ENCODE measurements at regions not wholly inside any gene's neighbourhood (a gene's known extent, or its start where the extent isn't known, plus 50 kb on each side); places are given as distances from the start of the nearest gene placed in this dataset.

DNA sequence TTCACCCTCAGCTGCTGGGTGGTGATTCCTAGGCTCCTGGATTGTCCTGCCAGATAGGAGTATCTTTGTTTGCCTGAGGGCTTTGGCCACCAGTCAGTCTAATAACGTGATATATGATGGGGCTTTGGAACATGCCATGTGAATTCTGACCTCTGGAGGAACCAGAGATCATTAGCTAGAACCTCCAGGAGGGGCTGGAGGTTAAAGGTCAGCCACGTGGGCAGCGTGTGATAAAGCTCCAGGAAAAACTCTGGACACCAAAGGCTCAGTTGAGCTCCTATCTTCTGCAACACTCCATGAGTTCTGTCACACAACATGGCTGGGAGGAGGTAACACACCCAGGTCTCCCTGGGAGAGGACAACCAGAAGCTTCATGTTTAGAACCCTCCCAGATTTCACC, 251.1 kb downstream of the DAD1 start:
- no peak for DNase-seq
- in situ Hi-C loops (cut with MboI; ENCODE audit: low pct_ligation_motif_present in 1 of 4, low pct_unique_long_range_greater_than_20kb in 1 of 4, low sequenced_read_pairs in 3 of 4), result no loop called here
- no peak overlapping the region for H3K4me3 ChIP-seq
- H3K27ac ChIP-seq, result peak overlapping the region; percentile 37 to 69 (median 66)
- H3K36me3 ChIP-seq, result no peaks in the 10 kb centered on the region
- TF ChIP-seq EP300 (IDR thresholded peaks at IDR 0.05; ENCODE audit: low read depth), result no peak
- no peak for TF ChIP-seq POLR2AphosphoS5 (IDR thresholded peaks at IDR 0.05)
- TF ChIP-seq POLR2A (IDR thresholded peaks at IDR 0.05), result no peak
- TF ChIP-seq CTCF (IDR thresholded peaks at IDR 0.05), result no peak
- H3K9me3 ChIP-seq, result no peaks in the 10 kb centered on the region
- H3K4me1 ChIP-seq, result peaks cover 0 to 12% (median 5%) of the 10 kb centered on the region in 4 donors
- 44% methylated on average over 3 of the region's 3 CpGs; no CpG with 5 or more reads in 1 of the 2 donors for WGBS, 2 donors (ENCODE audit: low coverage in 1 of 2)
- no peaks in the 10 kb centered on the region for H3K27me3 ChIP-seq
- intact Hi-C loops (cut with DNase I; ENCODE audit: low total_unique reads), result no loop called here

DNA sequence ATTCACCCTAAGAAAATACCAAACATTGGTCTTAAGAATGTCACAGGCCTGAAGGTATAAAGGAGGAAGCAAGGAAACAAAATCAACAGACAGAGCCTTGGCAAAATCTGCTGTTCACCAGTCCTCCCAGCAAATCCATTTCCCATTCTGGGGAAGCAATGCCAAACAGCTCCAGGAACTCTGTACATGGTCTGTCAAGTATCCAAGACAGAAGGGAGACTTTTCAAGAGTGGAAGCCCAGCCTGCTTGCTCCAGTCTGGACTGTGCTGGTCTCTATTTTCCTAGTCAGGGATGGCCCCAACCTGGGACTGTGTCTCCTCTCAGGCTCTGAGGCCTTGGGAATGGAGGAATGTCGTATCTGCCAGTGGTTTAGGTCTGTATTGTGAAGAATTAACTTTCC, 251.5 kb downstream of the DAD1 start:
- Histone ChIP-seq H3K27ac (peak overlapping the region in 3 of 4 donors; percentile 37 to 69 (median 65)), H3K4me3 (no peak overlapping the region), H3K9me3 (no peaks in the 10 kb centered on the region), H3K36me3 (no peaks in the 10 kb centered on the region), H3K27me3 (no peaks in the 10 kb centered on the region), H3K4me1 (peaks cover 0 to 12% (median 5%) of the 10 kb centered on the region in 4 donors)
- intact Hi-C loops (cut with DNase I; ENCODE audit: low total_unique reads), result no loop called here
- DNase-seq, result no peak
- in situ Hi-C loops (cut with MboI; ENCODE audit: low pct_ligation_motif_present in 1 of 4, low pct_unique_long_range_greater_than_20kb in 1 of 4, low sequenced_read_pairs in 3 of 4), result no loop called here
- 63% methylated on average over 1 of the region's 1 CpG; no CpG with 5 or more reads in 1 of the 2 donors for WGBS, 2 donors (ENCODE audit: low coverage in 1 of 2)
- no peak for TF ChIP-seq CTCF (IDR thresholded peaks at IDR 0.05)
- TF ChIP-seq POLR2A (IDR thresholded peaks at IDR 0.05), result no peak
- no peak for TF ChIP-seq POLR2AphosphoS5 (IDR thresholded peaks at IDR 0.05)
- TF ChIP-seq EP300 (IDR thresholded peaks at IDR 0.05; ENCODE audit: low read depth), result no peak

- Histone ChIP-seq H3K27ac (no peak overlapping the region), H3K4me1 (peaks cover 0 to 12% (median 5%) of the 10 kb centered on the region in 4 donors), H3K4me3 (no peak overlapping the region), H3K9me3 (no peaks in the 10 kb centered on the region), H3K36me3 (no peaks in the 10 kb centered on the region), H3K27me3 (no peaks in the 10 kb centered on the region)
- 86% methylated on average over 6 of the region's 6 CpGs; no CpG with 5 or more reads in 1 of the 2 donors for WGBS, 2 donors (ENCODE audit: low coverage in 1 of 2)
- intact Hi-C loops (cut with DNase I; ENCODE audit: low total_unique reads), result no loop called here
- no peak for TF ChIP-seq EP300 (IDR thresholded peaks at IDR 0.05; ENCODE audit: low read depth)
- in situ Hi-C loops (cut with MboI; ENCODE audit: low pct_ligation_motif_present in 1 of 4, low pct_unique_long_range_greater_than_20kb in 1 of 4, low sequenced_read_pairs in 3 of 4), result no loop called here
- DNase-seq, result no peak
Observed at GRCh38 chr14:22336031-22336430, 253.0 kb downstream of the DAD1 start.

DNA sequence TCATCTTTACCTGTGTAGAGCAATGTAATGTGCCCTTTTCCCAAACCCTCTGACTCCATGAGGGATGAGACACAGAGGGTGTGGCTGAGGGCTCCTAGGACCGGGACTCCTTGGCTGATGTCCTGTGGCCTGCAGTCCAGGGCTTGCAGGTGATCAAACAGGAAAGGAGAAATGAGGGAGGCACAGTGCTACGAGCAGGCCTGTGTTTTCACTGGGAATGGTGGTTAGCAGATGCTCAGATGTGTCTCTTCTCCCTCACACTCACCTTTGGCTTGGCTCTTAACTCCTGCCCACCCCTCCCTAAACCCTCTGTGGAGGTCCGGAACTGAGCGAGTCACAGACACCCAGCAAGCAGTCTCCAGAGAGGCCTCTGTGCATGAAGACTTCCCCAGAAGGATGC, 254.4 kb downstream of the DAD1 start:
- Histone ChIP-seq H3K27me3 (no peaks in the 10 kb centered on the region), H3K4me1 (peaks cover 0 to 12% (median 5%) of the 10 kb centered on the region in 4 donors), H3K36me3 (no peaks in the 10 kb centered on the region), H3K4me3 (no peak overlapping the region), H3K27ac (no peak overlapping the region), H3K9me3 (peaks cover 0 to 4% of the 10 kb centered on the region in 2 donors)
- TF ChIP-seq POLR2A (IDR thresholded peaks at IDR 0.05), result no peak
- TF ChIP-seq CTCF (IDR thresholded peaks at IDR 0.05), result no peak
- no peak for TF ChIP-seq EP300 (IDR thresholded peaks at IDR 0.05; ENCODE audit: low read depth)
- TF ChIP-seq POLR2AphosphoS5 (IDR thresholded peaks at IDR 0.05), result no peak
- in situ Hi-C loops (cut with MboI; ENCODE audit: low pct_ligation_motif_present in 1 of 4, low pct_unique_long_range_greater_than_20kb in 1 of 4, low sequenced_read_pairs in 3 of 4) (no loop called here), intact Hi-C loops (cut with DNase I; ENCODE audit: low total_unique reads) (no loop called here)
- no peak for DNase-seq
- WGBS, 2 donors (ENCODE audit: low coverage in 1 of 2), result 40 to 58% methylated on average over 1 to 4 of the region's 4 CpGs

DNA sequence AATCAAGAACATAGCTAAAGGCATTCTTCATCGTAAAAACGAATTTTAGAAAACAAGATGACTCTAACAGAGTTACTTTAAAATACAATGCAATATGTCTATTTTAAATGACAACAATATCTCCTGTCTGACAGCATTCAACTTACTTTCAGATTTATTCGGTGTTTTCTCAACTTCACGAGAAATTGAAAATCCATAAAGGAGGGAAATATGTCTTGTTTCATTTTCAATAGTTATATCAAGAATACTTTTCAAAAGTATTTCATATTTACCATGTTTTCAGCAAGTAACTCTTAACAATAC, 254.8 kb downstream of the DAD1 start:
- no peaks in the 10 kb centered on the region for H3K27me3 ChIP-seq
- DNase-seq, result no peak
- 38 to 53% methylated on average over 4 of the region's 4 CpGs for WGBS, 2 donors (ENCODE audit: low coverage in 1 of 2)
- intact Hi-C loops (cut with DNase I; ENCODE audit: low total_unique reads) (no loop called here), in situ Hi-C loops (cut with MboI; ENCODE audit: low pct_ligation_motif_present in 1 of 4, low pct_unique_long_range_greater_than_20kb in 1 of 4, low sequenced_read_pairs in 3 of 4) (no loop called here)
- peaks cover 0 to 7% of the 10 kb centered on the region in 2 donors for H3K9me3 ChIP-seq
- H3K4me1 ChIP-seq, result peaks cover 0 to 12% (median 5%) of the 10 kb centered on the region in 4 donors
- H3K36me3 ChIP-seq, result no peaks in the 10 kb centered on the region
- no peak for TF ChIP-seq POLR2AphosphoS5 (IDR thresholded peaks at IDR 0.05)
- H3K4me3 ChIP-seq, result no peak overlapping the region
- H3K27ac ChIP-seq, result no peak overlapping the region
